H9 (cell line): ENCODE measurements at regions not wholly inside any gene's neighbourhood (a gene's known extent, or its start where the extent isn't known, plus 50 kb on each side); places are given as distances from the start of the nearest gene placed in this dataset.

Experiments
- DNase-seq: peaks from one replicate; pipeline ENCODE4 v3.0.0-alpha.2; 2017
- H2AFZ ChIP-seq: one replicate; pipeline ENCODE4 v1.6.1; 2013; ENCODE audit warnings: mild to moderate bottlenecking, low read length, control low read depth, moderate library complexity
- H2AK5ac ChIP-seq: 2 replicates; pipeline ENCODE4 v1.6.1; 2013; ENCODE audit warnings: low read length, control low read depth, mixed read lengths; ENCODE audit not compliant: insufficient read length
- H2BK120ac ChIP-seq: one replicate; pipeline ENCODE4 v1.6.1; 2013; ENCODE audit warnings: low read depth, mild to moderate bottlenecking, low read length, control low read depth, inconsistent platforms; ENCODE audit not compliant: poor library complexity, severe bottlenecking
- H2BK12ac ChIP-seq: 2 replicates; pipeline ENCODE4 v1.6.1; 2013; ENCODE audit warnings: low read length, control low read depth, mixed read lengths, low read depth; ENCODE audit not compliant: insufficient read length
- H2BK15ac ChIP-seq: 2 replicates; pipeline ENCODE4 v1.6.1; 2013; ENCODE audit warnings: low read depth, low read length, control low read depth
- H2BK20ac ChIP-seq: one replicate; pipeline ENCODE4 v1.6.1; 2013; ENCODE audit warnings: low read depth, mild to moderate bottlenecking, low read length, control low read depth, inconsistent platforms; ENCODE audit not compliant: poor library complexity, severe bottlenecking
- H2BK5ac ChIP-seq: 2 replicates; pipeline ENCODE4 v1.6.1; 2013; ENCODE audit warnings: low read length, control low read depth, mixed read lengths; ENCODE audit not compliant: insufficient read length
- H3K14ac ChIP-seq: 2 replicates; pipeline ENCODE4 v1.6.1; 2013; ENCODE audit warnings: low read length, control low read depth; ENCODE audit not compliant: insufficient read depth
- H3K18ac ChIP-seq: 2 replicates; pipeline ENCODE4 v1.6.1; 2013; ENCODE audit warnings: low read depth, mild to moderate bottlenecking, mixed read lengths, low read length, control low read depth; ENCODE audit not compliant: insufficient read length
- H3K23ac ChIP-seq: 2 replicates; pipeline ENCODE4 v1.6.1; 2013; ENCODE audit warnings: low read length, control low read depth, mixed read lengths, low read depth; ENCODE audit not compliant: insufficient read length
- H3K23me2 ChIP-seq: 2 replicates; pipeline ENCODE4 v1.6.1; 2013; ENCODE audit warnings: low read depth, mild to moderate bottlenecking, mixed read lengths, low read length, control low read depth; ENCODE audit not compliant: insufficient read length, poor library complexity, severe bottlenecking
- H3K27ac ChIP-seq: 2 replicates; pipeline ENCODE4 v1.5.1; 2013; ENCODE audit warnings: low read length, control low read depth, mixed read lengths, low read depth; ENCODE audit not compliant: insufficient read length
- H3K27me3 ChIP-seq: 2 replicates; pipeline ENCODE4 v1.6.1; 2013; ENCODE audit warnings: low read length, control low read depth, inconsistent platforms; ENCODE audit not compliant: insufficient read depth
- H3K4ac ChIP-seq: 2 replicates; pipeline ENCODE4 v1.6.1; 2013; ENCODE audit warnings: low read depth, mild to moderate bottlenecking, control low read depth, inconsistent platforms, low read length, moderate library complexity
- H3K4me1 ChIP-seq: 2 replicates; pipeline ENCODE4 v1.6.1; 2013; ENCODE audit warnings: low read length, control low read depth, inconsistent platforms; ENCODE audit not compliant: insufficient read depth
- H3K4me2 ChIP-seq: 2 replicates; pipeline ENCODE4 v1.6.1; 2013; ENCODE audit warnings: low read length, control low read depth, mixed read lengths; ENCODE audit not compliant: insufficient read length, insufficient read depth
- H3K56ac ChIP-seq: 2 replicates; pipeline ENCODE4 v1.6.1; 2013; ENCODE audit warnings: low read depth, mild to moderate bottlenecking, mixed read lengths, low read length, control low read depth; ENCODE audit not compliant: insufficient read length
- H3K79me1 ChIP-seq: 2 replicates; pipeline ENCODE4 v1.6.1; 2013; ENCODE audit warnings: low read depth, mild to moderate bottlenecking, moderate library complexity, low read length, control low read depth, inconsistent platforms; ENCODE audit not compliant: insufficient read depth, poor library complexity, severe bottlenecking
- H3K79me2 ChIP-seq: 2 replicates; pipeline ENCODE4 v1.6.1; 2013; ENCODE audit warnings: low read length, control low read depth, inconsistent platforms; ENCODE audit not compliant: insufficient read depth
- H3K9ac ChIP-seq: 2 replicates; pipeline ENCODE4 v1.6.1; 2013; ENCODE audit warnings: low read length, control low read depth, mixed read lengths; ENCODE audit not compliant: insufficient read length; ENCODE audit errors: extremely low read depth
- H3K9me3 ChIP-seq: one replicate; pipeline ENCODE4 v1.6.1; 2013; ENCODE audit warnings: low read depth, low read length, inconsistent platforms; ENCODE audit not compliant: control insufficient read depth
- H3T11ph ChIP-seq: one replicate; pipeline ENCODE4 v1.6.1; 2013; ENCODE audit warnings: mild to moderate bottlenecking, low read length, control low read depth, inconsistent platforms
- H4K20me1 ChIP-seq: one replicate; pipeline ENCODE4 v1.6.1; 2013; ENCODE audit not compliant: control insufficient read depth, insufficient read length, insufficient read depth
- H4K5ac ChIP-seq: 2 replicates; pipeline ENCODE4 v1.6.1; 2013; ENCODE audit warnings: low read depth, mild to moderate bottlenecking, mixed read lengths, low read length, control low read depth; ENCODE audit not compliant: insufficient read length
- H4K8ac ChIP-seq: replicated peaks from 2 replicates; pipeline ENCODE4 v1.6.1; 2013; ENCODE audit warnings: low read length, control low read depth, mixed read lengths, low read depth; ENCODE audit not compliant: insufficient read length
- H4K91ac ChIP-seq: 2 replicates; pipeline ENCODE4 v1.6.1; 2013; ENCODE audit warnings: low read depth, mild to moderate bottlenecking, moderate library complexity, mixed read lengths, low read length, control low read depth; ENCODE audit not compliant: insufficient read length
- H3K27ac Mint-ChIP-seq, 3 experiments: 2 replicates in 2 of 3; 3 replicates in 1 of 3; pipeline ENCODE4 v1.8.0; 2020 to 2021; ENCODE audit warnings: mixed read lengths in 3 of 3, mild to moderate bottlenecking in 1 of 3, moderate library complexity in 1 of 3
- H3K27me3 Mint-ChIP-seq: 2 replicates; pipeline ENCODE4 v1.8.0; 2021; ENCODE audit warnings: low read depth, mild to moderate bottlenecking, moderate library complexity, mixed read lengths
- H3K36me3 Mint-ChIP-seq, 3 experiments: 2 replicates in 2 of 3; 3 replicates in 1 of 3; pipeline ENCODE4 v1.8.0; 2020 to 2021; ENCODE audit warnings: low read depth in 3 of 3, mixed read lengths in 3 of 3; ENCODE audit not compliant: insufficient read depth in 1 of 3
- H3K4me1 Mint-ChIP-seq, 2 experiments: 2 replicates each; pipeline ENCODE4 v1.8.0; 2020; ENCODE audit warnings: mixed read lengths in 2 of 2
- H3K4me3 Mint-ChIP-seq, 2 experiments: 2 replicates in 1 of 2; 3 replicates in 1 of 2; pipeline ENCODE4 v1.8.0; 2020 to 2021; ENCODE audit warnings: mild to moderate bottlenecking in 2 of 2, mixed read lengths in 2 of 2, moderate library complexity in 1 of 2
- H3K9me3 Mint-ChIP-seq, 2 experiments: 2 replicates in 1 of 2; 3 replicates in 1 of 2; pipeline ENCODE4 v1.8.0; 2020; ENCODE audit warnings: mild to moderate bottlenecking in 2 of 2, mixed read lengths in 2 of 2, moderate library complexity in 1 of 2
- CTCF ChIP-seq: fragments of 200-600 bp; sonication (generic); conservative IDR thresholded peaks from 3 replicates; pipeline ENCODE4 v1.8.0; 2021; ENCODE audit warnings: antibody characterized with exemption, mild to moderate bottlenecking
- WGBS: extraction: QIAGEN DNeasy Blood & Tissue Kit; methylation state at CpG from one replicate; pipeline ENCODE4 v1.1.7; 2013; ENCODE audit warnings: missing lambda C conversion rate, low lambda C conversion rate, mixed read lengths; ENCODE audit not compliant: insufficient read length; ENCODE audit errors: extremely low coverage; 5-methylcytosine and 5-hydroxymethylcytosine counted together

- Histone ChIP-seq H3K27ac (no peak overlapping the region), H2BK5ac (no peak overlapping the region), H3K23me2 (no peaks in the 10 kb centered on the region), H3K56ac (no peak overlapping the region), H3K23ac (no peak overlapping the region), H2BK12ac (no peak overlapping the region), H4K20me1 (no peaks in the 10 kb centered on the region), H3K4ac (no peak overlapping the region), H3K79me2 (no peaks in the 10 kb centered on the region), H4K5ac (no peak overlapping the region), H3K79me1 (no peaks in the 10 kb centered on the region), H4K91ac (no peak overlapping the region), H2AFZ (no peak overlapping the region), H3K9me3 (no peaks in the 10 kb centered on the region), H2AK5ac (no peak overlapping the region), H2BK120ac (no peak overlapping the region), H4K8ac (no peak overlapping the region), H3K4me2 (no peak overlapping the region), H3T11ph (no peak overlapping the region), H3K18ac (no peak overlapping the region), H2BK15ac (no peak overlapping the region), H3K14ac (no peak overlapping the region), H3K9ac (no peak overlapping the region), H3K27me3 (no peaks in the 10 kb centered on the region), H3K4me1 (no peaks in the 10 kb centered on the region), H2BK20ac (no peak overlapping the region)
- no peak for TF ChIP-seq CTCF
- no peaks in the 10 kb centered on the region for H3K36me3 Mint-ChIP-seq
- no CpG with 5 or more reads among the region's 5 CpGs for WGBS
- H3K27me3 Mint-ChIP-seq = no peaks in the 10 kb centered on the region
- no peak overlapping the region for H3K27ac Mint-ChIP-seq
- H3K9me3 Mint-ChIP-seq = no peaks in the 10 kb centered on the region
- no peak overlapping the region for H3K4me3 Mint-ChIP-seq
- DNase-seq = no peak
- no peaks in the 10 kb centered on the region for H3K4me1 Mint-ChIP-seq
Measured at GRCh38 chr10:83512681-83513080, 626.6 kb upstream of the GHITM start.
